ENCODE measurements at regions not wholly inside any gene's neighbourhood (a gene's known extent, or its start where the extent isn't known, plus 50 kb on each side); places are given as distances from the start of the nearest gene placed in this dataset.

DNA sequence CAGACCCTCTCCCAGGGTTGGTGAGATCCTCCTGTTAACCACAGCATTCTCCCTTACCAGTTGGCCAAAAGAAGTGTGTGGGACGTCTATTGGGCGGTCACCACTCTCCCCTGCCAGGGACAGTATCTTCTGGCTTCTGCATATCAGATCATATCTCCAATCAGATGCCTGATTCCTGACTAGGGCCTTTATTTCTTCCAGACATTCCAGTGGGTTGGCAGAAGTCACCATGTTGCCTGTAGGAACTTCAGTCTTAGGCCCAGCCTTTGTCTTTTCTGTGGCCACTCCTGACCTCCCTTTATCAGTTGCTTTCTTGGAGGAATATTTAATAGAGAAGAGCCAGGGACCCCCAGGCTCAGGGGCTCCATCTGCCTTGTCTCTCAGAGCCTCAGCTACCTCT is 130.4 kb upstream of the F3 start:
- H3K79me2 ChIP-seq (ENCODE audit: insufficient read depth): no peaks in the 10 kb centered on the region

DNA sequence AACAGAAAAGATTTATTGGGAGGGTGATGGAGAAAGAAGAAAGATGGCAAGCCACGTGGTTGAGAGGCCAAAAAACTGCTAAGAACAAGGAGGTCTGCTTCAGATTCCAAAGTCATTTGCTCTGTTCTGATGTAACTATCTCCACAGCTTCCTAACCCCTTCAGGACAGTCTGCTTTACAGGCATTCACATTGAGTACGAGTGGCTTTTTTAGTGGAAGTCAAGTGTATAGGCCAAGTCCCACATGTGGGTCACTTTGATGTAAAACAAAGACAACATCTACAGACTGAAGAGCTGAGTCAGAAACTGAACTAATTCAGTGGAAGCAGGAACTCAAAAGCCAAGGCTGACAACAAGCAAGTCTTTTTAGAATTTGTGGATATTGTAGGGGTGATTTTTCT is 128.7 kb upstream of the F3 start:
- no peaks in the 10 kb centered on the region for H3K9me3 ChIP-seq (ENCODE audit: low read depth)
- no peaks in the 10 kb centered on the region for H3K9me2 ChIP-seq (ENCODE audit: insufficient read depth)
- no peak overlapping the region for H3K4me2 ChIP-seq (ENCODE audit: unreplicated experiment)
- 36 to 38% methylated on average over 2 of the region's 2 CpGs for WGBS, 2 experiments (ENCODE audit: low coverage in 1 of 2, low lambda C conversion rate in 2 of 2, missing lambda C conversion rate in 2 of 2)
- no peaks in the 10 kb centered on the region for H3K36me3 ChIP-seq (ENCODE audit: low read depth)
- no peak for TF ChIP-seq EZH2 (IDR thresholded peaks at IDR 0.05; ENCODE audit: insufficient read depth, poor library complexity, severe bottlenecking)
- TF ChIP-seq EZH2phosphoT487 (IDR thresholded peaks at IDR 0.05; ENCODE audit: insufficient read depth, low read depth): no peak
- DNase-seq: peak; percentile 24
- in situ Hi-C loops (cut with MboI): no loop called here
- H3F3A ChIP-seq (ENCODE audit: insufficient read depth): no peaks in the 10 kb centered on the region
- H3K9ac ChIP-seq: no peak overlapping the region
- H4K20me1 ChIP-seq (ENCODE audit: insufficient read depth): no peaks in the 10 kb centered on the region
- H2AFZ ChIP-seq: 0 out of 2 replicates have a peak overlapping the region, but pooled peaks have one; percentile 4
- H3K27me3 ChIP-seq (replicated peaks; ENCODE audit: insufficient read depth): no peaks in the 10 kb centered on the region
- H3K27ac ChIP-seq: no peak overlapping the region
- H3K4me1 ChIP-seq (ENCODE audit: insufficient read depth): no peaks in the 10 kb centered on the region
- no peaks in the 10 kb centered on the region for H3K79me2 ChIP-seq (ENCODE audit: insufficient read depth)
- H3K4me3 ChIP-seq: no peak overlapping the region

More for the DNA sequence above, 130.4 kb upstream of the F3 start:
- no peak overlapping the region for H2AFZ ChIP-seq
- no peaks in the 10 kb centered on the region for H4K20me1 ChIP-seq (ENCODE audit: insufficient read depth)
- no peak overlapping the region for H3K4me2 ChIP-seq (ENCODE audit: unreplicated experiment)
- no peaks in the 10 kb centered on the region for H3K27me3 ChIP-seq (replicated peaks; ENCODE audit: insufficient read depth)
- H3K36me3 ChIP-seq (ENCODE audit: low read depth): no peaks in the 10 kb centered on the region
- no peaks in the 10 kb centered on the region for H3K9me2 ChIP-seq (ENCODE audit: insufficient read depth)
- WGBS, 2 experiments (ENCODE audit: low coverage in 1 of 2, low lambda C conversion rate in 2 of 2, missing lambda C conversion rate in 2 of 2): 85 to 98% methylated on average over 2 of the region's 2 CpGs
- no peak overlapping the region for H3K9ac ChIP-seq
- no peaks in the 10 kb centered on the region for H3F3A ChIP-seq (ENCODE audit: insufficient read depth)
- TF ChIP-seq EZH2 (IDR thresholded peaks at IDR 0.05; ENCODE audit: insufficient read depth, poor library complexity, severe bottlenecking) (no peak), EZH2phosphoT487 (IDR thresholded peaks at IDR 0.05; ENCODE audit: insufficient read depth, low read depth) (no peak)
- in situ Hi-C loops (cut with MboI): no loop called here
- no peak overlapping the region for H3K27ac ChIP-seq
- no peaks in the 10 kb centered on the region for H3K9me3 ChIP-seq (ENCODE audit: low read depth)
- no peaks in the 10 kb centered on the region for H3K4me1 ChIP-seq (ENCODE audit: insufficient read depth)
- no peak for DNase-seq
- H3K4me3 ChIP-seq: no peak overlapping the region

DNA sequence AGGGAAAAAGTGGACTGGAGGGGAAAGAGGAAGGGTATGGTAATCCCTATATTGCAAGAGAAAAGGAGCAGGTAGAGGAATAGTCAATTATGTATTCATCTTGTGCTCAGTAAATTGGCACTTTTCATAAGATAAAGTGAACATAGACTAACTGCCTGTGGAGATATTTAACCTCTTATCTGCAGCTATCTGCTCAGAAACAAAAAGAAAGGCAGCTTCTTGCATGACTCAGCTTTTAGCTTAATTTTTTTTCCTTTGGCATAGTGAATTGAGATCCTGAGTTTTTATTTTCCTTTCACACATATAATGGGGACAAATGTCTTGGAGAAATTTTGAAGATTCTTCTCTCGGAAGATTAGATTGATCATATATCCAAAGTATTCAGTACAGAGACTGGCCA is 127.6 kb upstream of the F3 start:
- H3K9me2 ChIP-seq (ENCODE audit: insufficient read depth): no peaks in the 10 kb centered on the region

DNA sequence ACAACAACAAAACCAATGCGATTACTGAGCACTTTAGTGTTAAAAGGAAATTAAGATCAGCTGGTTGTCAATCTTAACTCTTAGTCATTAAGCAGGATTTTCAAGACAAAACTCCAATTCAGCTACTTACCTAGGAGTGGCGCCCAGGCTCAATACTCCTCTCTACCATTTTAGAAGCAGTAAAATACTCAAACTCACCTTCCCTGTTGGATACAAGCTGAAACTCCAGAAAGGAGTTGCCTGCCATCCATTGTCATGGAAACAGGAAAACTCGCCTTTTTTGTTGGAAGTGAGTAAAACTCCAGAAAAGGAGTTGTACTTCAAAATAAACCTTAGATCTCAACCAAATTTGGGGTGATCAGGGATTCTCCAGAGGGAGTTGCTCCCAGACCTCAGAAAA is 127.0 kb upstream of the F3 start:
- H3K36me3 ChIP-seq (ENCODE audit: low read depth): no peaks in the 10 kb centered on the region
- WGBS, 2 experiments (ENCODE audit: low coverage in 1 of 2, low lambda C conversion rate in 2 of 2, missing lambda C conversion rate in 2 of 2): 97 to 98% methylated on average over 3 of the region's 3 CpGs
- H3K4me2 ChIP-seq (ENCODE audit: unreplicated experiment): no peak overlapping the region
- H3K27me3 ChIP-seq (replicated peaks; ENCODE audit: insufficient read depth): no peaks in the 10 kb centered on the region
- in situ Hi-C loops (cut with MboI): no loop called here
- no peak overlapping the region for H2AFZ ChIP-seq
- no peaks in the 10 kb centered on the region for H3K4me1 ChIP-seq (ENCODE audit: insufficient read depth)
- no peak overlapping the region for H3K4me3 ChIP-seq
- no peak overlapping the region for H3K9ac ChIP-seq
- H3F3A ChIP-seq (ENCODE audit: insufficient read depth): no peaks in the 10 kb centered on the region
- H3K27ac ChIP-seq: no peak overlapping the region
- H3K9me2 ChIP-seq (ENCODE audit: insufficient read depth): no peaks in the 10 kb centered on the region
- no peaks in the 10 kb centered on the region for H4K20me1 ChIP-seq (ENCODE audit: insufficient read depth)
- H3K9me3 ChIP-seq (ENCODE audit: low read depth): no peaks in the 10 kb centered on the region
- TF ChIP-seq EZH2 (IDR thresholded peaks at IDR 0.05; ENCODE audit: insufficient read depth, poor library complexity, severe bottlenecking): no peak
- TF ChIP-seq EZH2phosphoT487 (IDR thresholded peaks at IDR 0.05; ENCODE audit: insufficient read depth, low read depth): no peak
- no peaks in the 10 kb centered on the region for H3K79me2 ChIP-seq (ENCODE audit: insufficient read depth)
- no peak for DNase-seq

More for the DNA sequence above, 127.6 kb upstream of the F3 start:
- no peak overlapping the region for H3K4me2 ChIP-seq (ENCODE audit: unreplicated experiment)
- H2AFZ ChIP-seq: no peak overlapping the region
- no peaks in the 10 kb centered on the region for H3K27me3 ChIP-seq (replicated peaks; ENCODE audit: insufficient read depth)
- in situ Hi-C loops (cut with MboI): no loop called here
- no peak overlapping the region for H3K4me3 ChIP-seq
- H3F3A ChIP-seq (ENCODE audit: insufficient read depth): no peaks in the 10 kb centered on the region
- no peaks in the 10 kb centered on the region for H4K20me1 ChIP-seq (ENCODE audit: insufficient read depth)
- WGBS, 2 experiments (ENCODE audit: low coverage in 1 of 2, low lambda C conversion rate in 2 of 2, missing lambda C conversion rate in 2 of 2): 73 to 87% methylated on average over 1 of the region's 1 CpG
- H3K9ac ChIP-seq: no peak overlapping the region
- no peaks in the 10 kb centered on the region for H3K9me3 ChIP-seq (ENCODE audit: low read depth)
- no peaks in the 10 kb centered on the region for H3K4me1 ChIP-seq (ENCODE audit: insufficient read depth)
- peak; percentile 15 for DNase-seq
- H3K27ac ChIP-seq: no peak overlapping the region
- H3K36me3 ChIP-seq (ENCODE audit: low read depth): no peaks in the 10 kb centered on the region
- TF ChIP-seq EZH2 (IDR thresholded peaks at IDR 0.05; ENCODE audit: insufficient read depth, poor library complexity, severe bottlenecking): no peak
- no peak for TF ChIP-seq EZH2phosphoT487 (IDR thresholded peaks at IDR 0.05; ENCODE audit: insufficient read depth, low read depth)
- no peaks in the 10 kb centered on the region for H3K79me2 ChIP-seq (ENCODE audit: insufficient read depth)

DNA sequence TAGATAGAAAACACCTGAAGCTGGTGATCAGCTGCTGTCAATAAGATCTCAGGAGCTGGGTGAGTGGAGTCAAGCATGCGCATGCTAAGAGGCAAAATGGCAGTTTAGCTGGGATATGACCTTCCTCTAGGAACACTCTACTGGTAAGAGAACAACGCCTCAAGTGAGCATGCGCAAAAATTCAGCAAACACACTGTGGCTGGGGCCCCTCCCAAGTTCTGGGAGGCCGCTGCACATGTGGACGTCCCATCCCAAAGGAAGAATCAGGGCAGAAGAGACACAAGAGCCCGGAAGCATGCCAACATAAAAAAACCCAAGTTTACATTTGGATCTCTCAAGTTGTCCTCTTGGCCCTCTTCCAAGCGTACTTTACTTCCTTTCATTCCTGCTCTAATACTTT is 126.3 kb upstream of the F3 start:
- no peak for DNase-seq
- TF ChIP-seq EZH2 (IDR thresholded peaks at IDR 0.05; ENCODE audit: insufficient read depth, poor library complexity, severe bottlenecking): no peak
- TF ChIP-seq EZH2phosphoT487 (IDR thresholded peaks at IDR 0.05; ENCODE audit: insufficient read depth, low read depth): no peak
- H3K79me2 ChIP-seq (ENCODE audit: insufficient read depth): no peaks in the 10 kb centered on the region
- no peaks in the 10 kb centered on the region for H3K9me2 ChIP-seq (ENCODE audit: insufficient read depth)
- no peaks in the 10 kb centered on the region for H4K20me1 ChIP-seq (ENCODE audit: insufficient read depth)
- H3K27me3 ChIP-seq (replicated peaks; ENCODE audit: insufficient read depth): no peaks in the 10 kb centered on the region
- no peak overlapping the region for H3K27ac ChIP-seq
- H3K4me2 ChIP-seq (ENCODE audit: unreplicated experiment): no peak overlapping the region
- H3K4me1 ChIP-seq (ENCODE audit: insufficient read depth): no peaks in the 10 kb centered on the region
- 75 to 81% methylated on average over 7 of the region's 7 CpGs for WGBS, 2 experiments (ENCODE audit: low coverage in 1 of 2, low lambda C conversion rate in 2 of 2, missing lambda C conversion rate in 2 of 2)
- no peaks in the 10 kb centered on the region for H3F3A ChIP-seq (ENCODE audit: insufficient read depth)
- no peak overlapping the region for H3K4me3 ChIP-seq
- H3K9me3 ChIP-seq (ENCODE audit: low read depth): no peaks in the 10 kb centered on the region
- H2AFZ ChIP-seq: no peak overlapping the region
- no peak overlapping the region for H3K9ac ChIP-seq
- no peaks in the 10 kb centered on the region for H3K36me3 ChIP-seq (ENCODE audit: low read depth)
- in situ Hi-C loops (cut with MboI): no loop called here
